Stimulated activated naive B cell treated with anti-CD40 and anti-IgM and Interleukin-4, amounts not matched to agents 10 μg/mL and 1 μg/mL and 100 μg/mL, for 72 hours (primary cell): ENCODE measurements at regions not wholly inside any gene's neighbourhood (a gene's known extent, or its start where the extent isn't known, plus 50 kb on each side); places are given as distances from the start of the nearest gene placed in this dataset.

Experiments used
- ATAC-seq, 2 donors: fragments of 150-1000 bp; cut with Tn5 transposase; replicated peaks; 2 replicates each; pipeline ENCODE4 v1.10.0; 2021; ENCODE audit warnings: moderate library complexity in 1 of 2
- DNase-seq: peaks from one replicate; pipeline ENCODE4 v3.0.0; 2021
- H3K27ac Mint-ChIP-seq: one replicate; pipeline ENCODE4 v1.8.0; 2022; ENCODE audit warnings: mild to moderate bottlenecking, mixed read lengths
- H3K27me3 Mint-ChIP-seq, 2 donors: one replicate each; pipeline ENCODE4 v1.8.0; 2022; ENCODE audit warnings: mixed read lengths in 2 of 2
- H3K36me3 Mint-ChIP-seq, 2 donors: one replicate each; pipeline ENCODE4 v1.8.0; 2022; ENCODE audit warnings: mixed read lengths in 2 of 2, mild to moderate bottlenecking in 1 of 2
- H3K4me1 Mint-ChIP-seq, 2 donors: one replicate each; pipeline ENCODE4 v1.8.0; 2022; ENCODE audit warnings: mixed read lengths in 2 of 2, mild to moderate bottlenecking in 1 of 2
- H3K4me3 Mint-ChIP-seq, 2 donors: one replicate each; pipeline ENCODE4 v1.8.0; 2022; ENCODE audit warnings: mild to moderate bottlenecking in 2 of 2, mixed read lengths in 2 of 2, moderate library complexity in 1 of 2
- H3K9me3 Mint-ChIP-seq, 2 donors: one replicate each; pipeline ENCODE4 v1.8.0; 2022; ENCODE audit warnings: mixed read lengths in 2 of 2, mild to moderate bottlenecking in 1 of 2

DNA sequence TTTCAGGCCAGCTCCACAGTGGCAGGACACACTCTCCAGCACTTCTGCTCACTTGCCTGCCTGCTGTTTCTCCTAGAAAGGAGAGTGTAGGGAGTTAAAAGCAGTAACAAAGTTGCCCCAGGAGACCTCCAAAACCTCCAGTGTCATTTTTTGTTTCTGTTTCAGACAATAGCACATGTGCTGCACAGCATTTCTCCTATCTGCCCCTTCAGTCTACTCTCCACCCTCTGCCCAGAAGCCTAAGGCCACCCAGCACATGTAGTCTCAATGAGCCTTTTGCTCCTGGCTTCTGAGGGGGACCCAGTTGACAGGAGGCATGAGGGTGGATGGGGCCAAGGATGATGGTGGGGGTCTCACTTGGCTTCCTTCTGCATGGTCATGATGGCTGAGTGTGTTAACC is 329.6 kb upstream of the CLNK start:
- no peaks in the 10 kb centered on the region for H3K9me3 Mint-ChIP-seq
- no peak for ATAC-seq
- no peak overlapping the region for H3K4me3 Mint-ChIP-seq
- H3K36me3 Mint-ChIP-seq: no peaks in the 10 kb centered on the region
- DNase-seq: no peak
- H3K27ac Mint-ChIP-seq: no peak overlapping the region
- H3K27me3 Mint-ChIP-seq: no peaks in the 10 kb centered on the region
- peaks cover 10 to 13% of the 10 kb centered on the region in 2 donors for H3K4me1 Mint-ChIP-seq

DNA sequence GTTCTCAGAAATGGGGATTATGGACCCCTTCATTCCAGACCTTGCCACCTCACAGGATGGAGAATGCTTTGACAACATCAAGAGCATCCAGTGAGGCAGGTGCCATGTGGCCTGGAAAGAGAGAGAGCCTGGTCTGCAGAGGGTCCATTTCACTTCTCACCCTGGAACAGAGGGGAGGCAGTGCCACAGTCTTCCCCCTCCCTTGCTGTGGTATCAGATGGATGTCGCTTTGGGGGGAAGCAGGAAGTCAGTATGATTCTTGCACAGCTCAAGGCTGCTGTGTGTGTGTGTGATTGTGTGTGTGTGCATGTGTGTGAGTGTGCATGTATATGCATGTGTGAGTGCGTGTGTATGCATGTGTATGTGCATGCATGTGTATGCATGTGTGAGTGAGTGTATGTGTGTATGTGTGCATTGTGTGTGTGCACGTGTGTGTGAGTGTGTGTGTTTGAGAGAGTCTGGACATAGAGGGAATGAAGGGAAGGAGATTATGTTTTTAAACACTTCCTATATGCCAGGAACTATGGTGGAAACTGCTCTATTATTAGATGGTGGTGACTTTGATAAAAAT is 328.6 kb upstream of the CLNK start:
- H3K27me3 Mint-ChIP-seq: no peaks in the 10 kb centered on the region
- H3K27ac Mint-ChIP-seq: no peak overlapping the region
- H3K4me3 Mint-ChIP-seq: no peak overlapping the region
- ATAC-seq (no peak), DNase-seq (no peak)
- peaks cover under 1 to 2% of the 10 kb centered on the region in 2 donors for H3K9me3 Mint-ChIP-seq
- peaks cover 0 to 4% of the 10 kb centered on the region in 2 donors for H3K36me3 Mint-ChIP-seq
- peaks cover 10 to 13% of the 10 kb centered on the region in 2 donors for H3K4me1 Mint-ChIP-seq

DNA sequence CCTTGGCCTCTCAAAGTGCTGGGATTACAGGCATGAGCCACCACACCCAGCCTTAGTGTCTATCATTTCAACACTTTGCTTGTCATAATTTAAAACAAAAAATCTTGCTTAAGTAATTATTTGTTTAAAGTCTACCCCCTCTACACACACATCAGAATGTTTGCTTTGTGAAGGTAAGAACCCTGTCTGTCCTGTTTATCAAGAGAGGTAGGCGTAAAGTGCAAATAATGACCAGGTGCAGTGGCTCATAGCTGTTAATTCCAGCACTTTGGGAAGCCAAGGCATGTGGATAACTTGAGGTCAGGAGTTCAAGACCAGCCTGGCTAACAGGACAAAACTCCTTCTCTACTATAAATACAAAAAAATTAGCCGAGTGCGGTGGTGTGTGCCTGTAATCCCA is 326.7 kb upstream of the CLNK start:
- Mint-ChIP-seq H3K4me1 (peaks cover 10 to 19% of the 10 kb centered on the region in 2 donors), H3K27ac (no peak overlapping the region), H3K4me3 (no peak overlapping the region), H3K27me3 (no peaks in the 10 kb centered on the region), H3K9me3 (peaks cover 6% of the 10 kb centered on the region in 2 donors), H3K36me3 (peaks cover 2 to 8% of the 10 kb centered on the region in 2 donors)
- no peak for DNase-seq
- ATAC-seq: no peak

DNA sequence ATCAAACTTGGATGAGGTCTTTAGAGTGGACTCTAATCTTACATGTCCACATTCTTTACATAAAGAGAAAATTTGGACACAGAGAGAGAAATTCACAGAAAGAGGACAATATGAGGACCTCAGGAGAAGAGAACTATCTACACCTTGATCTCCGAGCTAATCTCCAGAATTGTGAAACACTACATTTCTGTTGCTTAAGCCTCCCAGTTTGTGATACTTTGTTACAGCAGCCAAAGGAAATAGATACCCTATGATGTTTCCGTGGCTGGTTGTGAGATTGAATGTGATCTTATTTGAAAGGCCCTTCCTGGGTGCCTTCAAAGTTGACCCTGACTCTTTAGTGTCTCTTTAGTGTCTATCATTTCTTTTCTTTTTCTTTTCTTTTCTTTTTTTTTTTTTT is 326.1 kb upstream of the CLNK start:
- DNase-seq: no peak

DNA sequence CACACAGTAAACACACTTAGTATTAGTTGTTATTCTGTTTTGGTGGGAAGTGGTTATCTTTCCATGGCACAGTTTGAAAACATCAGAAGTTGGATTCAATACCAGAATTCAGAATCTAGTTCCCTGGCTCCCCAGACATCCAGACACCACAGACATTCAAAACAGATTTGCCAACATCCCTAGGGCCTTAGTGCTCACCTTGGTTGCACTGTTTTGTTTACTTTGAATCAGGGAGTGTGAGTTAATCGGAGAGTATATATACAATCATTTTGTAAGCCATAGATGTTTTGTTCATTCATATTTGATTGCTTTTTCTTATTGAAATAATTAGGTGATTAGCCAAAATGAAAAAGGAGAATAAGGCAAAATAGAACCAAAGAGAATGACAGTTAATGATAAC is 324.7 kb upstream of the CLNK start:
- no peak overlapping the region for H3K4me3 Mint-ChIP-seq
- peaks cover 2 to 8% of the 10 kb centered on the region in 2 donors for H3K36me3 Mint-ChIP-seq
- H3K9me3 Mint-ChIP-seq: peaks cover 6% of the 10 kb centered on the region in 2 donors
- H3K4me1 Mint-ChIP-seq: peaks cover 20 to 24% of the 10 kb centered on the region in 2 donors
- no peak overlapping the region for H3K27ac Mint-ChIP-seq
- H3K27me3 Mint-ChIP-seq: no peaks in the 10 kb centered on the region
- DNase-seq (no peak), ATAC-seq (no peak)

More for the DNA sequence above, 326.1 kb upstream of the CLNK start:
- H3K9me3 Mint-ChIP-seq: peaks cover 6% of the 10 kb centered on the region in 2 donors
- peaks cover 15 to 19% of the 10 kb centered on the region in 2 donors for H3K4me1 Mint-ChIP-seq
- no peaks in the 10 kb centered on the region for H3K27me3 Mint-ChIP-seq
- no peak overlapping the region for H3K27ac Mint-ChIP-seq
- ATAC-seq: no peak
- H3K4me3 Mint-ChIP-seq: no peak overlapping the region
- peaks cover 2 to 8% of the 10 kb centered on the region in 2 donors for H3K36me3 Mint-ChIP-seq

DNA sequence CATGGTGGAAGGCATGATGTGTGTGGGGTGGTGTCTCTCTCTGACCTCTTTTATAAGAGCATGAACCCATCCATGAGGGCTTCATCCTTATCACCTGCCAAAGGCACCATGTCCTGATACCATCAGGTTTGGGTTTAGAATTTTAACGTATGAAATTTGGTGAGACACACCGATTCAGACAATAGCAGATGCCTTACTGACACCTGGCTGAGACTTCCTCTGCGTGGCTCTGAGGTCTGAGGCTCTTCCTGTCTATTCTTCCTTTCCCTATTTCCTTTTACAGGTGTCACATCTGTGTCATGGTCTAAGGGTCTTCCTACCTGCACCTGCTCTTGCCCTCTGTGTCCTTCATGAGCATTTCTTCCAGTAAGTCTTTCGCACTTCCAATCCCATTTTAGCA is 320.7 kb upstream of the CLNK start:
- no peak for DNase-seq
- Mint-ChIP-seq H3K27me3 (no peaks in the 10 kb centered on the region), H3K9me3 (peaks cover 6% of the 10 kb centered on the region in 2 donors), H3K4me1 (peaks cover 15% of the 10 kb centered on the region in 2 donors), H3K27ac (no peak overlapping the region), H3K4me3 (no peak overlapping the region), H3K36me3 (peaks cover 2 to 8% of the 10 kb centered on the region in 2 donors)
- no peak for ATAC-seq

DNA sequence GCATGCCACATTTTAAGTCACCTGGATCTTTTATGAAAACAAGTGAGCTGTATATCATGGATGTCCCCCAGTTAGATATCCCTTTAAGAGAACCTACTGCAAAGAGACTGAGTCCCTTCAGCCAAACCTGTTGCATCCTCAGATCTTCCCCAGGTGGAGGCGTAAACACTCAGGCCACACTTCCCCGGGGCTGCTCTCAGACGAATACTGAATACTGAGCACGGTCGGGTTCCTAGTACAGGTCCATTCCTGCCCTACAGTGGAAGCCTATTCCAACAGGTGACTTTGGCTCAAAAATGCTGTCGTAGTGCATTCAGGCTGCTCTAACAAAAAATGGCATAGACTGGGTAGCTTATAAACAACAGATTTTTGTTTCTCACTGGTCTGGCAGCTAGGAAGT is 320.2 kb upstream of the CLNK start:
- ATAC-seq (no peak), DNase-seq (no peak)
- no peak overlapping the region for H3K4me3 Mint-ChIP-seq
- peaks cover 6% of the 10 kb centered on the region in 2 donors for H3K9me3 Mint-ChIP-seq
- H3K4me1 Mint-ChIP-seq: peaks cover 15% of the 10 kb centered on the region in 2 donors
- no peaks in the 10 kb centered on the region for H3K27me3 Mint-ChIP-seq
- no peak overlapping the region for H3K27ac Mint-ChIP-seq
- H3K36me3 Mint-ChIP-seq: peaks cover 2 to 8% of the 10 kb centered on the region in 2 donors

DNA sequence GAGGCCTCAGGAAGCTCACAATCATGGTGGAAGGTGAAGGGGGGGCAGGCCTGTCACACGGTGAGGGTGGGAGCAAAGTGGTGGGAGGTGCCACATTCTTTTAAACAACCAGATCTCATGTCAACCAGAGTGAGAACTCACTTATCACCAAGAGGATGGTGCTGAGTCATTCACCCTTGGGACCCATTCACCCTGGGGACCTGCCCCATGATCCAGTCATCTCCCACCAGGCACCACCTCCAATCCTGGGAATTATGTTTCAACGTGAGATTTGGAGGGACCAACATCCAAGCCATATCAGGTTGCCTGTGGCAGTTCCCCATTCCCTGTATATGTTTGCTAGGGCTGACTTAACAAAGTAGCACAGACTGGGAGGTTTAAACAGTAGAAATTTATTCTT is 318.4 kb upstream of the CLNK start:
- no peak overlapping the region for H3K4me3 Mint-ChIP-seq
- H3K36me3 Mint-ChIP-seq: peaks cover 2% of the 10 kb centered on the region in 2 donors
- peaks cover 15% of the 10 kb centered on the region in 2 donors for H3K4me1 Mint-ChIP-seq
- peaks cover 2 to 3% of the 10 kb centered on the region in 2 donors for H3K9me3 Mint-ChIP-seq
- ATAC-seq (no peak), DNase-seq (no peak)
- H3K27me3 Mint-ChIP-seq: no peaks in the 10 kb centered on the region
- no peak overlapping the region for H3K27ac Mint-ChIP-seq

DNA sequence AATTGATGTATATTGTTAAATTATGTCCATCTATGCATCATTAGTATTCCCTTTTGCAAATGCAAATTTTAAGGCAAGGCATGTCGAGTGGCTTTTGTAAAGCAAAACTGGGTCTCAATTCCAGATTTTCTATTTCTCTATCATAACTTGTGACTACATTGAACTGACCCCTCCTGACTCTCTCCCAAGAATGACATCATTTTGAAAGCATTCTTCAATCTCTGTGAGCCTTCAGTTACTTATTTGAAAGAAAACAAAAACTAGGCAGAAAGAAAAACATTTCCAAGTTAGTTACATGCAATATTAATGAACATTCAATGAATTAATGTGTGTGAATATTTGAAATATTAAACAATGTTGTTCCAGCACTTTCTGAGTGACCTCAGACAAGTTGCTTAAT is 314.3 kb upstream of the CLNK start:
- H3K4me1 Mint-ChIP-seq: peaks cover 0 to 2% of the 10 kb centered on the region in 2 donors
- H3K27me3 Mint-ChIP-seq: no peaks in the 10 kb centered on the region
- H3K9me3 Mint-ChIP-seq: no peaks in the 10 kb centered on the region
- H3K36me3 Mint-ChIP-seq: no peaks in the 10 kb centered on the region
- no peak for ATAC-seq
- no peak overlapping the region for H3K4me3 Mint-ChIP-seq
- DNase-seq: no peak
- H3K27ac Mint-ChIP-seq: no peak overlapping the region

DNA sequence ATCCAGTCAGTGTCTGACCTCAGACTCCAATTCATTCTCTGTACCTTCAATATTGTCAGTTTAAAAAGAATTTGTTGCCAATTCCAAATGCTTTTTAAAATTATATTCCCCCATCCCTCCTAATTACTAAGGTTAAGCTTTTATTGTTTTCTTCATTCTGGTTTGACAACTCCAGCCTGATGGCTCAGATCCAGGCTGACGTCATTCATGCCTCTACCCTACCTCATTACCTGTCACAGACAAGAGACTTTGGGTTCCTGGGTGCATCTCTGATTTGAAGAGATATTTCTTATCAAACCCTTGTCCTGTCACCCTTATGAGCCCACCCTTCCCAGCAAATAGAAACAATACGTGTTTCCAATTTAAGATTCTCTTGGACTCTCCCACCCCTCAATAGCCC is 300.2 kb upstream of the CLNK start:
- ATAC-seq (no peak), DNase-seq (no peak)
- H3K4me1 Mint-ChIP-seq: peaks cover 16 to 20% of the 10 kb centered on the region in 2 donors
- no peak overlapping the region for H3K4me3 Mint-ChIP-seq
- peaks cover 0 to 2% of the 10 kb centered on the region in 2 donors for H3K9me3 Mint-ChIP-seq
- H3K27ac Mint-ChIP-seq: no peak overlapping the region
- H3K27me3 Mint-ChIP-seq: no peaks in the 10 kb centered on the region
- H3K36me3 Mint-ChIP-seq: no peaks in the 10 kb centered on the region

DNA sequence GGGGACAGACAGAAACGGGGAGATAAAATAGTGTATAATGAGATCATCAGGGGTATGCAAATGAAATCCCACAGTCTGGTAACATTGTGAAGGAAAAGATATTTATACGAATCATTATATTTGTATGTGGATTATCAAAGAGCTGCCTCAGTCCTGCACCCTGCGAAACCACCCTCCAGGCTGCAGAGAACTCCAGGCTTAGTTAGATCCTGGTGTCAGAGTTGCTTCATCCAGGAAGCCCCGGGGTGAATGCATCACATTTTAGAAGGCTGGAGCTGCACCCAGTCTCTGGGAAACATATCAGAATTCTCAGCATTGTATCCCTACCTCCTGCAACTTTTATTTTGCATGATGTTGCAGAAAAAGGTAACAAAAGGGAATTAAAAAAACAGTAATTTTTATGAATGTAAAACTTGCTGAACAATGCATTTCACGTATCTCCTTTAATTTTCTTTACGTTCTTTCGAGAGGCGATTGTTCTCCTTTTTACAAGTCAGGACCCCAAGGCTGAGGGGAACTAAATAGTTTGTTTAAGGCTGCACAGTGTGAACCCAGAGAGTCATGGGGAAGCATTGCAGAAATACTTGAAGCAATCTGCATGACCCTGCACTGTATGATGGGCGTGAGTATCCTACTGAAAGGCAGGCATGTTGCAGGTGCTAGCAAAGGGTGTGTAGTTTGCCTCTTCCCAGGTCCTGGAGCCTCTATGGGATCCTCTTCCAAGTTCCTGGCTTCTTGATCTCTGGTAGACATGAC is 299.5 kb upstream of the CLNK start:
- H3K4me1 Mint-ChIP-seq: peaks cover 16 to 20% of the 10 kb centered on the region in 2 donors
- peaks cover 0 to 2% of the 10 kb centered on the region in 2 donors for H3K9me3 Mint-ChIP-seq
- no peak overlapping the region for H3K27ac Mint-ChIP-seq
- no peaks in the 10 kb centered on the region for H3K36me3 Mint-ChIP-seq
- ATAC-seq: no peak
- DNase-seq: no peak
- no peaks in the 10 kb centered on the region for H3K27me3 Mint-ChIP-seq
- no peak overlapping the region for H3K4me3 Mint-ChIP-seq

DNA sequence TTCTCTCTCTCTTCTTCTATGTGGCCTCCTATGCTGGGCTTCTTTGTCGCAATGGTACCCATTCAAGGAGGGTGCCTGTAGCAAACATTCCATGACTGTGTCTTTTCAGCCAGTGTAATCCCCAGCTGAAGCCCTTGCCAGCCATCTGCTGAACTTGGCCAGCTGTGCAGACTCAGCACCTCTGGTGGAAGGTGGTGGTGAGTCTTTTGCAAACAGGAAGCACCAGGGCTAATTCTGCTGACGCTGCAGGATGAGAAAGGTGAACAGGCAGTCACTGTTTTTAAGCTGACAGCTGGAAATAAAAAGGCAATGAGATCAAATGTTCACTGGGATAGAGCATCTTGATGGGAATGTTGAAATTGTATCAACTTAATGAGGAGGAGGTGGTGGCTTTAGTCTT is 298.7 kb upstream of the CLNK start:
- DNase-seq (peak; percentile 15), ATAC-seq (peak; percentile 89 to 91)
- peaks cover 0 to 1% of the 10 kb centered on the region in 2 donors for H3K9me3 Mint-ChIP-seq
- peaks cover 18 to 20% of the 10 kb centered on the region in 2 donors for H3K4me1 Mint-ChIP-seq
- no peaks in the 10 kb centered on the region for H3K27me3 Mint-ChIP-seq
- H3K36me3 Mint-ChIP-seq: no peaks in the 10 kb centered on the region
- H3K4me3 Mint-ChIP-seq: peak overlapping the region in 1 of 2 donors; percentile 19
- no peak overlapping the region for H3K27ac Mint-ChIP-seq

DNA sequence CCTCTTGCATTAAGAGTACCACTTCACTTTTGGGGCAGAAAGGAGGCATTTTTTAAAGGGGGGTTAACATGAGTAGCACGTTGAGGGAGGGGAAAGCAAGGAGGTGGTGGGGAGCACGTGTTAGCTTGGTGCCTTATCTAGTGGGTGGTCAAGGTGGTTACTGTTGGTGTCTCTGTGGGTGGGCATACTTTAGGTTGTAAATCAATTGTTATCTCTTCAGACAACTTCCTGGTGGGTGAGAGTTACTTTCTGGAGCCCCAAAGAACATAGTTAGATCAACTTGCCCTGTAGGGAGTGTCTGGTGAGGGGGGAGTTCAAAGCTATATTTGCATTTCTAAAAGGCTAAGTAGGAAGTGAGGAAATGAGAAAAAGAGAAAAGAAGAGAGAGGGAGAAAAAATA is 297.7 kb upstream of the CLNK start:
- Mint-ChIP-seq H3K4me1 (peaks cover 26 to 29% of the 10 kb centered on the region in 2 donors), H3K4me3 (no peak overlapping the region), H3K9me3 (peaks cover 4 to 6% of the 10 kb centered on the region in 2 donors), H3K27ac (no peak overlapping the region), H3K36me3 (no peaks in the 10 kb centered on the region), H3K27me3 (no peaks in the 10 kb centered on the region)
- ATAC-seq (peak; percentile 9 to 18), DNase-seq (no peak)

DNA sequence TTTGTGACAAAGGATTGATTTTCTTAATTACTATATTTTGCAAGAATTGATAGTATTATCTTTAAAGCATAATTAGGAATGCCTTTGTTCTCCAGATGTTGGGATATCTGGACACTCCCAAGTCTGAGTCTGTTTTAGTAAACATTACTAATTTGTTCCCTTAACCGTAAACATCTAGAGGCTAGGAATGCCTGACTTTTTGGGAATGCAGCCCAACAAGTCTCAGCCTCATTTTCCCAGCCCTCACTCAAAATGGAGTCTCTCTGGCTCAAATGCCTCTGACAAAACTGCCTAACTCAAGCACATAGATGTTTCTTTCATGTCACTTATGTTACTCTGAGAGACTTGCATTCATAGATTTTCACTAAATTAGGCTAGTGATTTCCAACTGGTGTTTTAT is 297.0 kb upstream of the CLNK start:
- Mint-ChIP-seq H3K27me3 (no peaks in the 10 kb centered on the region), H3K4me1 (peaks cover 26 to 32% of the 10 kb centered on the region in 2 donors), H3K9me3 (peaks cover 4 to 6% of the 10 kb centered on the region in 2 donors), H3K27ac (no peak overlapping the region), H3K36me3 (no peaks in the 10 kb centered on the region), H3K4me3 (no peak overlapping the region)
- DNase-seq (no peak), ATAC-seq (no peak)

DNA sequence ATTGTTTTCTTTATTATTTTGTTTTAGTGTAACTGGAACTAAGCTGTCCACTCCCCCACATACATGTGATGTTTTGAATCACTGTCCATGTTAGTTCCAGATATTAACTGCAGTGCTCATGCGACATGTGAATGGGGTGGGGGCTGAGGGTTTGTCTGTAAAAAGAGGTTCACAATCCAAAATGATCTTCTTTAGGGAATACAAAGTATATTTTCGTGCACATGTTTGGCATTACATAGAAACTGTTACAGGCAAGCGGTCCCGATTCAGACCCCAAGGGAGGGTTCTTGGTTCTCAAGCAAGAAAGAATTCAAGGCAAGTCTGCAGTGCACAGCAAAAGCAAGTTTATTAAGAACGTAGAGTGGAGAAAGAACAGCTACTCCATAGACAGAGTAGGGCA is 296.5 kb upstream of the CLNK start:
- H3K27me3 Mint-ChIP-seq: no peaks in the 10 kb centered on the region
- H3K9me3 Mint-ChIP-seq: peaks cover 4 to 6% of the 10 kb centered on the region in 2 donors
- ATAC-seq: no peak
- H3K4me1 Mint-ChIP-seq: peaks cover 26 to 32% of the 10 kb centered on the region in 2 donors
- no peak overlapping the region for H3K4me3 Mint-ChIP-seq
- DNase-seq: no peak
- peaks cover 0 to under 1% of the 10 kb centered on the region in 2 donors for H3K36me3 Mint-ChIP-seq
- no peak overlapping the region for H3K27ac Mint-ChIP-seq
